Liver (tissue), 3 donors: ENCODE measurements at regions not wholly inside any gene's neighbourhood (a gene's known extent, or its start where the extent isn't known, plus 50 kb on each side); places are given as distances from the start of the nearest gene placed in this dataset.

Source experiments
- EGR1 ChIP-seq, 2 donors: IDR thresholded peaks; 2 replicates each; pipeline ENCODE4 v1.6.1; 2016 to 2018; ENCODE audit warnings: antibody characterized with exemption in 2 of 2, low read depth in 2 of 2
- FOXA1 ChIP-seq: IDR thresholded peaks from 2 replicates; pipeline ENCODE4 v1.6.1; 2016; ENCODE audit warnings: antibody characterized with exemption
- JUND ChIP-seq, 2 donors: IDR thresholded peaks; 2 replicates each; pipeline ENCODE4 v1.6.1; 2016; ENCODE audit warnings: antibody characterized with exemption in 2 of 2
- RAD21 ChIP-seq, 2 donors: IDR thresholded peaks; 2 replicates each; pipeline ENCODE4 v1.6.1; 2016; ENCODE audit warnings: antibody characterized with exemption in 2 of 2, mild to moderate bottlenecking in 2 of 2
- SP1 ChIP-seq: IDR thresholded peaks from 2 replicates; pipeline ENCODE4 v1.6.1; 2018; ENCODE audit warnings: antibody characterized with exemption, mild to moderate bottlenecking
- TAF1 ChIP-seq: conservative IDR thresholded peaks from 2 replicates; pipeline ENCODE4 v1.6.1; 2016; ENCODE audit warnings: antibody characterized with exemption, mild to moderate bottlenecking
- YY1 ChIP-seq: IDR thresholded peaks from 2 replicates; pipeline ENCODE4 v1.6.1; 2016; ENCODE audit warnings: antibody characterized with exemption, mild to moderate bottlenecking
- TF ChIP-seq, protein P1 (sequence below): fragments of 150-350 bp; IDR thresholded peaks from 2 replicates; pipeline ENCODE4 v1.5.1; 2017; ENCODE audit warnings: improper control_type of control experiment, low read depth, low read length; ENCODE audit not compliant: missing input control
- TF ChIP-seq, protein P2 (sequence below): IDR thresholded peaks from 2 replicates; pipeline ENCODE4 v1.6.1; 2016; ENCODE audit warnings: antibody characterized with exemption
- TF ChIP-seq, protein P3 (sequence below): IDR thresholded peaks from 2 replicates; pipeline ENCODE4 v1.6.1; 2016; ENCODE audit warnings: antibody characterized with exemption
- TF ChIP-seq, protein P4 (sequence below): IDR thresholded peaks from 2 replicates; pipeline ENCODE4 v1.6.1; 2016; ENCODE audit warnings: antibody characterized with exemption, mild to moderate bottlenecking
- donor health status: healthy.
- donor health status: healthy.

DNA sequence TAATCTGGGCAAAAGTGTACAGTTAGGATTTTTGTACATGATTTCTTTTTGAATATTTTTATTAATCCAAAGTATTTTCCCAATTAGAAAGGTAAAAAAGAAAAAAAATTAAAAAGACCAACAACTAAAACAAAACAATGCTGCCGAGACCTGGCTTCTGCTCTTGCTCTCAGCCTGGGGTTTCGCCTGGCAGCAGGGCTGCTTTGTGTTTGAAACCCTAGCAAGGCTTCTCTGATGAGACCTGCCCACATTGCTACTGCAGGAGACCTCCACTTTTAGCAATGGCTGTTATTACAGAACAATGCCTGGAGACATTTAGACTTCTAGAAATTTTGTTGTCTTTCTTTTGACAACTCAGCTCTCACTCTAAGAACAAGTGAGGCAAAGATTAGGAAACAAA lies 1153.0 kb upstream of the TMEM132C start:
- TF ChIP-seq, protein P1, sequence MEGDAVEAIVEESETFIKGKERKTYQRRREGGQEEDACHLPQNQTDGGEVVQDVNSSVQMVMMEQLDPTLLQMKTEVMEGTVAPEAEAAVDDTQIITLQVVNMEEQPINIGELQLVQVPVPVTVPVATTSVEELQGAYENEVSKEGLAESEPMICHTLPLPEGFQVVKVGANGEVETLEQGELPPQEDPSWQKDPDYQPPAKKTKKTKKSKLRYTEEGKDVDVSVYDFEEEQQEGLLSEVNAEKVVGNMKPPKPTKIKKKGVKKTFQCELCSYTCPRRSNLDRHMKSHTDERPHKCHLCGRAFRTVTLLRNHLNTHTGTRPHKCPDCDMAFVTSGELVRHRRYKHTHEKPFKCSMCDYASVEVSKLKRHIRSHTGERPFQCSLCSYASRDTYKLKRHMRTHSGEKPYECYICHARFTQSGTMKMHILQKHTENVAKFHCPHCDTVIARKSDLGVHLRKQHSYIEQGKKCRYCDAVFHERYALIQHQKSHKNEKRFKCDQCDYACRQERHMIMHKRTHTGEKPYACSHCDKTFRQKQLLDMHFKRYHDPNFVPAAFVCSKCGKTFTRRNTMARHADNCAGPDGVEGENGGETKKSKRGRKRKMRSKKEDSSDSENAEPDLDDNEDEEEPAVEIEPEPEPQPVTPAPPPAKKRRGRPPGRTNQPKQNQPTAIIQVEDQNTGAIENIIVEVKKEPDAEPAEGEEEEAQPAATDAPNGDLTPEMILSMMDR: no peak
- TF ChIP-seq RAD21 (IDR thresholded peaks at IDR 0.05) (no peak), YY1 (no peak), TAF1 (no peak), JUND (IDR thresholded peaks at IDR 0.05) (no peak), EGR1 (IDR thresholded peaks at IDR 0.05; ENCODE audit: low read depth in 2 of 2) (no peak), FOXA1 (no peak), SP1 (no peak)
- TF ChIP-seq, protein P2, sequence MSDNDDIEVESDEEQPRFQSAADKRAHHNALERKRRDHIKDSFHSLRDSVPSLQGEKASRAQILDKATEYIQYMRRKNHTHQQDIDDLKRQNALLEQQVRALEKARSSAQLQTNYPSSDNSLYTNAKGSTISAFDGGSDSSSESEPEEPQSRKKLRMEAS: no peak
- TF ChIP-seq, protein P3, sequence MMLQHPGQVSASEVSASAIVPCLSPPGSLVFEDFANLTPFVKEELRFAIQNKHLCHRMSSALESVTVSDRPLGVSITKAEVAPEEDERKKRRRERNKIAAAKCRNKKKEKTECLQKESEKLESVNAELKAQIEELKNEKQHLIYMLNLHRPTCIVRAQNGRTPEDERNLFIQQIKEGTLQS: no peak
- TF ChIP-seq, protein P4, sequence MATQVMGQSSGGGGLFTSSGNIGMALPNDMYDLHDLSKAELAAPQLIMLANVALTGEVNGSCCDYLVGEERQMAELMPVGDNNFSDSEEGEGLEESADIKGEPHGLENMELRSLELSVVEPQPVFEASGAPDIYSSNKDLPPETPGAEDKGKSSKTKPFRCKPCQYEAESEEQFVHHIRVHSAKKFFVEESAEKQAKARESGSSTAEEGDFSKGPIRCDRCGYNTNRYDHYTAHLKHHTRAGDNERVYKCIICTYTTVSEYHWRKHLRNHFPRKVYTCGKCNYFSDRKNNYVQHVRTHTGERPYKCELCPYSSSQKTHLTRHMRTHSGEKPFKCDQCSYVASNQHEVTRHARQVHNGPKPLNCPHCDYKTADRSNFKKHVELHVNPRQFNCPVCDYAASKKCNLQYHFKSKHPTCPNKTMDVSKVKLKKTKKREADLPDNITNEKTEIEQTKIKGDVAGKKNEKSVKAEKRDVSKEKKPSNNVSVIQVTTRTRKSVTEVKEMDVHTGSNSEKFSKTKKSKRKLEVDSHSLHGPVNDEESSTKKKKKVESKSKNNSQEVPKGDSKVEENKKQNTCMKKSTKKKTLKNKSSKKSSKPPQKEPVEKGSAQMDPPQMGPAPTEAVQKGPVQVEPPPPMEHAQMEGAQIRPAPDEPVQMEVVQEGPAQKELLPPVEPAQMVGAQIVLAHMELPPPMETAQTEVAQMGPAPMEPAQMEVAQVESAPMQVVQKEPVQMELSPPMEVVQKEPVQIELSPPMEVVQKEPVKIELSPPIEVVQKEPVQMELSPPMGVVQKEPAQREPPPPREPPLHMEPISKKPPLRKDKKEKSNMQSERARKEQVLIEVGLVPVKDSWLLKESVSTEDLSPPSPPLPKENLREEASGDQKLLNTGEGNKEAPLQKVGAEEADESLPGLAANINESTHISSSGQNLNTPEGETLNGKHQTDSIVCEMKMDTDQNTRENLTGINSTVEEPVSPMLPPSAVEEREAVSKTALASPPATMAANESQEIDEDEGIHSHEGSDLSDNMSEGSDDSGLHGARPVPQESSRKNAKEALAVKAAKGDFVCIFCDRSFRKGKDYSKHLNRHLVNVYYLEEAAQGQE: no peak
